Sigmoid colon (tissue), 4 donors: ENCODE measurements at regions not wholly inside any gene's neighbourhood (a gene's known extent, or its start where the extent isn't known, plus 50 kb on each side); places are given as distances from the start of the nearest gene placed in this dataset.

Source experiments
- POLR2A ChIP-seq, 2 donors: fragments of 450-650 bp; IDR thresholded peaks; one replicate each; pipeline ENCODE4 v1.6.1; 2016; ENCODE audit warnings: antibody characterized with exemption in 2 of 2, mild to moderate bottlenecking in 2 of 2, moderate library complexity in 2 of 2
- POLR2AphosphoS5 ChIP-seq, 4 donors: sonication (generic); formaldehyde crosslinking; IDR thresholded peaks; one replicate each; pipeline ENCODE4 v1.6.1; 2017; ENCODE audit warnings: antibody characterized with exemption in 4 of 4
- TF ChIP-seq, protein P1 (sequence below), 4 experiments: fragments of 450-650 bp in 3 of 4; fragments of 200-600 bp in 1 of 4; IDR thresholded peaks; one replicate each; pipeline ENCODE4 v1.5.1; 2016 to 2019; ENCODE audit warnings: antibody characterized with exemption in 4 of 4, mild to moderate bottlenecking in 3 of 4, moderate library complexity in 2 of 4

DNA sequence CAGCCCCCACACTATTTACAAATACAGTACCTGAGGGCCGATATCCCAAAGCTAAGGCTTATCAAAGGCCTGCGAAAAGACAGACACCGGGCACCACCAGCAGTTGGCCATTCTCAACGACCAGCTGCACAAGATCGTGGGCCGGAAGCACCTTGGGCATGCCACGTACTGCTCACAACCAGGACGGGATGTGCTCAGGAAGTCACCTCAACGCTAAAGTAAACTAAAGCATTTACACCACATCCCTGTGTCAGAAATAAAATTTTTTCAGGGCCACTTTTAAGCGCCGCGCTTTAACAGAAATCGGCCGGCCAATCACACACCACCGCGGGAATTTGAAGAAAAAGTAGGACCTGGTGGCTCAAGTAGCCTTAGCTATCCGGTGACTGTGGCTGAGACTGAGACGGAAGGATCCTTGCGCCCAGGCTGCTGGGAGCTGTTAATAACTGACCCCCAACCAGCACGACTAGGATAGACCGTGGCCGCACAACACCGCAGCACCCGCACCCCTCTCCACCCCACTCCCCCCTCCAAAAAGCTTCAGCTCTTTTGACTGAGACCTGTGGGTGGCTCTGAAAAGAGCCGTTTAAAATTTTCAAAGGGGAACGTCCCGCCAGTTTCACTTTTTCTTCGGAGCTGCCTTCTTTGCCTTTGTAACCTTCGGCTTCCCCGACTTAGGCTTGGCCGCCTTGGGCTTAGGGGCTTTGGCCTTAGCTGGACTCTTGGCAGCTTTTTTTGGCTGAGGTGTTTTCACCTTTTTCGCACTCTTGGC lies 131.2 kb upstream of the BTN3A2 start:
- TF ChIP-seq POLR2AphosphoS5 (IDR thresholded peaks at IDR 0.05) (peak; percentile 4 to 58 (median 56)), POLR2A (IDR thresholded peaks at IDR 0.05) (peak; percentile 8 to 19)
- TF ChIP-seq, protein P1, sequence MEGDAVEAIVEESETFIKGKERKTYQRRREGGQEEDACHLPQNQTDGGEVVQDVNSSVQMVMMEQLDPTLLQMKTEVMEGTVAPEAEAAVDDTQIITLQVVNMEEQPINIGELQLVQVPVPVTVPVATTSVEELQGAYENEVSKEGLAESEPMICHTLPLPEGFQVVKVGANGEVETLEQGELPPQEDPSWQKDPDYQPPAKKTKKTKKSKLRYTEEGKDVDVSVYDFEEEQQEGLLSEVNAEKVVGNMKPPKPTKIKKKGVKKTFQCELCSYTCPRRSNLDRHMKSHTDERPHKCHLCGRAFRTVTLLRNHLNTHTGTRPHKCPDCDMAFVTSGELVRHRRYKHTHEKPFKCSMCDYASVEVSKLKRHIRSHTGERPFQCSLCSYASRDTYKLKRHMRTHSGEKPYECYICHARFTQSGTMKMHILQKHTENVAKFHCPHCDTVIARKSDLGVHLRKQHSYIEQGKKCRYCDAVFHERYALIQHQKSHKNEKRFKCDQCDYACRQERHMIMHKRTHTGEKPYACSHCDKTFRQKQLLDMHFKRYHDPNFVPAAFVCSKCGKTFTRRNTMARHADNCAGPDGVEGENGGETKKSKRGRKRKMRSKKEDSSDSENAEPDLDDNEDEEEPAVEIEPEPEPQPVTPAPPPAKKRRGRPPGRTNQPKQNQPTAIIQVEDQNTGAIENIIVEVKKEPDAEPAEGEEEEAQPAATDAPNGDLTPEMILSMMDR (IDR thresholded peaks at IDR 0.05): no peak
